HG03442 (cell line): ENCODE measurements at regions not wholly inside any gene's neighbourhood (a gene's known extent, or its start where the extent isn't known, plus 50 kb on each side); places are given as distances from the start of the nearest gene placed in this dataset.

ENCODE experiments used
- ATAC-seq: cut with Tn5 transposase; IDR thresholded peaks from one replicate; pipeline ENCODE4 v1.9.1; 2021; ENCODE audit warnings: mild to moderate bottlenecking, moderate library complexity; ENCODE audit not compliant: unreplicated experiment

- no peak for ATAC-seq
Observed at GRCh38 chr2:63658176-63658968, 69.6 kb downstream of the MDH1 start.

- no peak for ATAC-seq
Observed at GRCh38 chr2:63660060-63660459, 71.3 kb downstream of the MDH1 start.

GRCh38 chr2:63661076-63661475 lies 72.3 kb downstream of the MDH1 start:
- ATAC-seq: no peak

- no peak for ATAC-seq
Observed at GRCh38 chr2:63662028-63662804, 73.5 kb downstream of the MDH1 start.

GRCh38 chr2:63663013-63663864 lies 74.5 kb downstream of the MDH1 start:
- no peak for ATAC-seq

GRCh38 chr2:63665091-63665490 lies 76.3 kb downstream of the MDH1 start:
- ATAC-seq: no peak

- ATAC-seq: no peak
Observed at GRCh38 chr2:63665846-63666475, 77.2 kb downstream of the MDH1 start.

GRCh38 chr2:63667132-63667700 lies 78.5 kb downstream of the MDH1 start:
- no peak for ATAC-seq

- no peak for ATAC-seq
Observed at GRCh38 chr2:63668000-63668399, 79.2 kb downstream of the MDH1 start.

- ATAC-seq: no peak
Observed at GRCh38 chr2:63668466-63668865, 79.7 kb downstream of the MDH1 start.

GRCh38 chr2:63669596-63669995 lies 80.8 kb downstream of the MDH1 start:
- no peak for ATAC-seq

GRCh38 chr2:63673865-63674533 lies 85.2 kb downstream of the MDH1 start:
- ATAC-seq: no peak

- ATAC-seq: no peak
Observed at GRCh38 chr2:63675026-63675425, 86.3 kb downstream of the MDH1 start.

GRCh38 chr2:63676135-63676534 lies 87.4 kb downstream of the MDH1 start:
- no peak for ATAC-seq

- no peak for ATAC-seq
Observed at GRCh38 chr2:63678085-63678484, 89.3 kb downstream of the MDH1 start.

GRCh38 chr2:63678551-63678950 lies 89.8 kb downstream of the MDH1 start:
- ATAC-seq: no peak

GRCh38 chr2:63679252-63679855 lies 90.6 kb downstream of the MDH1 start:
- ATAC-seq: no peak

- no peak for ATAC-seq
Observed at GRCh38 chr2:63680455-63680854, 91.7 kb downstream of the MDH1 start.

GRCh38 chr2:63681896-63682295 lies 93.1 kb downstream of the MDH1 start:
- ATAC-seq: no peak
